ENCODE measurements at regions not wholly inside any gene's neighbourhood (a gene's known extent, or its start where the extent isn't known, plus 50 kb on each side); places are given as distances from the start of the nearest gene placed in this dataset.

DNA sequence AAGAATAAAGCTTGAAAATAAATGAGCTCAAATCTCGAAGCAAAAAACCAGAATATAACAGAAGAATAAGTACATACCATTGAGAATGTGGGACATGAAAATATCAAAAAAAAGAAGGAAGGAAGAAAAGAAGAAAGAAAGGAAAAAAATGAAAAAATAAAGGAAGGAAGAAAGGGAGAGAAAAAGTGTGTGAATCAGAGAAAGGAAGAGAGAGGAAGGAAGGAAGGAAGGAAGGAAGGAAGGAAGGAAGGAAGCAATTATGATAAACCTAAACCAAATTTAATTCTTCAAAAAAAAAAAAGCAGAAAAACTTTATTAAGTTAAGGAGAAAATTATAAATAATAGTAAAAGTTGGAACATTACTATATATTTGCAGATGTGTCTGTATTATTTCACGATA lies 949.8 kb downstream of the NLGN4X start:
- no peak overlapping the region for H4K91ac ChIP-seq (ENCODE audit: insufficient read depth, low read depth, low read length)
- no peak overlapping the region for H2BK15ac ChIP-seq (ENCODE audit: low read depth, low read length)
- H2BK20ac ChIP-seq (ENCODE audit: low read depth, low read length), result no peak overlapping the region
- no peak overlapping the region for H3K23ac ChIP-seq (ENCODE audit: low read depth, low read length)
- TF ChIP-seq BHLHE40 (IDR thresholded peaks at IDR 0.05; ENCODE audit: low read depth, low read length) (no peak), MXI1 (IDR thresholded peaks at IDR 0.05; ENCODE audit: borderline replicate concordance, low read depth, low read length) (no peak), USF2 (IDR thresholded peaks at IDR 0.05; ENCODE audit: low read depth, low read length) (no peak)
- TF ChIP-seq, protein P1, sequence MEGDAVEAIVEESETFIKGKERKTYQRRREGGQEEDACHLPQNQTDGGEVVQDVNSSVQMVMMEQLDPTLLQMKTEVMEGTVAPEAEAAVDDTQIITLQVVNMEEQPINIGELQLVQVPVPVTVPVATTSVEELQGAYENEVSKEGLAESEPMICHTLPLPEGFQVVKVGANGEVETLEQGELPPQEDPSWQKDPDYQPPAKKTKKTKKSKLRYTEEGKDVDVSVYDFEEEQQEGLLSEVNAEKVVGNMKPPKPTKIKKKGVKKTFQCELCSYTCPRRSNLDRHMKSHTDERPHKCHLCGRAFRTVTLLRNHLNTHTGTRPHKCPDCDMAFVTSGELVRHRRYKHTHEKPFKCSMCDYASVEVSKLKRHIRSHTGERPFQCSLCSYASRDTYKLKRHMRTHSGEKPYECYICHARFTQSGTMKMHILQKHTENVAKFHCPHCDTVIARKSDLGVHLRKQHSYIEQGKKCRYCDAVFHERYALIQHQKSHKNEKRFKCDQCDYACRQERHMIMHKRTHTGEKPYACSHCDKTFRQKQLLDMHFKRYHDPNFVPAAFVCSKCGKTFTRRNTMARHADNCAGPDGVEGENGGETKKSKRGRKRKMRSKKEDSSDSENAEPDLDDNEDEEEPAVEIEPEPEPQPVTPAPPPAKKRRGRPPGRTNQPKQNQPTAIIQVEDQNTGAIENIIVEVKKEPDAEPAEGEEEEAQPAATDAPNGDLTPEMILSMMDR (conservative IDR thresholded peaks at IDR 0.05; ENCODE audit: low read depth, low read length), result no peak
- ATAC-seq (ENCODE audit: low read depth) (no peak), DNase-seq (no peak)
- BruUV-seq (replicated peaks), result no TSS peak
- no peaks in the 10 kb centered on the region for H3K9me3 ChIP-seq (ENCODE audit: control insufficient read depth, insufficient read depth, low read length)
- H4K20me1 ChIP-seq (ENCODE audit: insufficient read depth, low read length), result no peaks in the 10 kb centered on the region
- POLR2A ChIA-PET (ENCODE audit: unreplicated experiment), result no interaction called here
- H2BK120ac ChIP-seq (ENCODE audit: low read depth, low read length), result no peak overlapping the region
- no peaks in the 10 kb centered on the region for H3K27me3 ChIP-seq (ENCODE audit: control insufficient read depth, insufficient read depth, low read length)
- no peak overlapping the region for H2AK5ac ChIP-seq (ENCODE audit: low read depth, low read length)
- H4K8ac ChIP-seq (ENCODE audit: low read depth in 2 of 2, low read length in 2 of 2), result no peak overlapping the region
- H2AK9ac ChIP-seq (replicated peaks; ENCODE audit: low read depth, low read length, poor library complexity), result no peak overlapping the region
- H3K4ac ChIP-seq (ENCODE audit: low read depth, low read length), result no peak overlapping the region
- dilution Hi-C loops (cut with HindIII; ENCODE audit: low sequenced_read_pairs, unreplicated experiment) (no loop called here), in situ Hi-C loops (cut with MboI; ENCODE audit: low sequenced_read_pairs) (no loop called here), intact Hi-C loops (cut with micrococcal nuclease) (no loop called here)
- CTCF ChIA-PET, result interaction anchor here (0.7 kb wide), 1 partner anchor 53 kb away, joined by 4 read pairs; no protein-coding TSS in a partner anchor
- H2BK5ac ChIP-seq (ENCODE audit: low read depth, low read length, poor library complexity, severe bottlenecking), result no peak overlapping the region
- no peaks in the 10 kb centered on the region for H3K36me3 ChIP-seq (ENCODE audit: control insufficient read depth, insufficient read depth, low read length)
- H3K4me3 ChIP-seq (ENCODE audit: insufficient read depth, low read depth, low read length), result no peak overlapping the region
- no peaks in the 10 kb centered on the region for H3K4me1 ChIP-seq (ENCODE audit: control insufficient read depth, insufficient read depth, low read length)
- no peak overlapping the region for H4K5ac ChIP-seq (ENCODE audit: low read depth, low read length)
- no peaks in the 10 kb centered on the region for H3K9me1 ChIP-seq (ENCODE audit: insufficient read depth, low read length)
- H3K79me1 ChIP-seq (ENCODE audit: low read depth in 1 of 2, low read length in 2 of 2), result no peaks in the 10 kb centered on the region
- H3K9ac ChIP-seq (ENCODE audit: low read depth, low read length), result no peak overlapping the region
- no peak overlapping the region for H3K18ac ChIP-seq (ENCODE audit: low read depth, low read length)
- no peak overlapping the region for H2AFZ ChIP-seq (replicated peaks; ENCODE audit: low read length, poor library complexity)
- H3K14ac ChIP-seq (replicated peaks; ENCODE audit: low read depth, low read length), result no peak overlapping the region
- no peak overlapping the region for H3K56ac ChIP-seq (ENCODE audit: extremely low read depth, insufficient read depth, low read length)
- WGBS, 2 experiments (ENCODE audit: extremely low coverage in 2 of 2, insufficient read length in 1 of 2), result no CpG with 5 or more reads among the region's 2 CpGs
- no peak overlapping the region for H3K4me2 ChIP-seq (ENCODE audit: low read depth, low read length)
- no peak overlapping the region for H3K27ac ChIP-seq (ENCODE audit: insufficient read depth, low read length)

Measured in IMR-90 (cell line).